ENCODE measurements at regions not wholly inside any gene's neighbourhood (a gene's known extent, or its start where the extent isn't known, plus 50 kb on each side); places are given as distances from the start of the nearest gene placed in this dataset.

DNA sequence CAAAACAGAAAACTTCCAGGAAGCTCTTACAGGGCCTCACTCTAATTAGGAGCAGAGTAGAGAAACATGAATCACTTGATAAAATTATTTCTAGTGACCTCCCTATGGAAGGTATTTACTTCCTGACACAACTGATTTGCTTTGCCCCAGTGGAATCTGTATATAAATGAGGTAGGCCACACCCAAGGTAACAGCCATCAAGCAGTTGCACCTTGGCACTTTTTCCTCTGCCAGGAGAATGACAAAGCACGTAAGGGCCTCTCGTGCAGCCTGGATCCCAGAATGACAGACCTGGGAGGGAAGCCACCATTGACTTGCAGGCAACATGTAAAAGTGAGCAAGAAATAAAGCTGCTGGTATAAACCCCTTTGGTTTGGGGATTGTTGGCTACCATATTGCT lies 620.0 kb upstream of the SLC39A10 start:
- TF ChIP-seq, protein P1, sequence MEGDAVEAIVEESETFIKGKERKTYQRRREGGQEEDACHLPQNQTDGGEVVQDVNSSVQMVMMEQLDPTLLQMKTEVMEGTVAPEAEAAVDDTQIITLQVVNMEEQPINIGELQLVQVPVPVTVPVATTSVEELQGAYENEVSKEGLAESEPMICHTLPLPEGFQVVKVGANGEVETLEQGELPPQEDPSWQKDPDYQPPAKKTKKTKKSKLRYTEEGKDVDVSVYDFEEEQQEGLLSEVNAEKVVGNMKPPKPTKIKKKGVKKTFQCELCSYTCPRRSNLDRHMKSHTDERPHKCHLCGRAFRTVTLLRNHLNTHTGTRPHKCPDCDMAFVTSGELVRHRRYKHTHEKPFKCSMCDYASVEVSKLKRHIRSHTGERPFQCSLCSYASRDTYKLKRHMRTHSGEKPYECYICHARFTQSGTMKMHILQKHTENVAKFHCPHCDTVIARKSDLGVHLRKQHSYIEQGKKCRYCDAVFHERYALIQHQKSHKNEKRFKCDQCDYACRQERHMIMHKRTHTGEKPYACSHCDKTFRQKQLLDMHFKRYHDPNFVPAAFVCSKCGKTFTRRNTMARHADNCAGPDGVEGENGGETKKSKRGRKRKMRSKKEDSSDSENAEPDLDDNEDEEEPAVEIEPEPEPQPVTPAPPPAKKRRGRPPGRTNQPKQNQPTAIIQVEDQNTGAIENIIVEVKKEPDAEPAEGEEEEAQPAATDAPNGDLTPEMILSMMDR (IDR thresholded peaks at IDR 0.05), result no peak
- no peak for TF ChIP-seq EZH2 (IDR thresholded peaks at IDR 0.05; ENCODE audit: borderline replicate concordance, insufficient read depth, low read depth, low read length, poor library complexity, severe bottlenecking)

Measured in B cell (primary cell).